ENCODE measurements at regions not wholly inside any gene's neighbourhood (a gene's known extent, or its start where the extent isn't known, plus 50 kb on each side); places are given as distances from the start of the nearest gene placed in this dataset.
"Not testable (repeated sequence)": the region's sequence is repeated elsewhere in the genome, so short reads cannot be mapped to it uniquely, and the experiment has no call there.

DNA sequence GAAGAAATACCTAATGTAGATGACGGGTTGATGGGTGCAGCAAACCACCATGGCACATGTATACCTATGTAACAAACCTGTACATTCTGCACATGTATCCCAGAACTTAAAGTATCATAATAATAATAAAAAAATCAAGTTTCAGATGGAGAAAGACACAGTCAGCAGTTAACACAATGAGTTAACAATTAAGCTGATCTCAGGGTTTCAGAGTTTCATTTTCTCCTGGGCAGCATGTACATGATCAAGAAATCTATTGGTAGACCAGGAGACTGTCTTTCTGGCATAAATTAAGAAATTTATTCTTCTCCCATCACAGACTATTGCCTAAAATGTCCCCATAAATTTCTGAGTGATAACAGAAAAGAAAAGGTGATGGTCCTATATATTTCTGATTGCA is 155.3 kb downstream of the RAD51AP2 start:
- DNase-seq = no peak

DNA sequence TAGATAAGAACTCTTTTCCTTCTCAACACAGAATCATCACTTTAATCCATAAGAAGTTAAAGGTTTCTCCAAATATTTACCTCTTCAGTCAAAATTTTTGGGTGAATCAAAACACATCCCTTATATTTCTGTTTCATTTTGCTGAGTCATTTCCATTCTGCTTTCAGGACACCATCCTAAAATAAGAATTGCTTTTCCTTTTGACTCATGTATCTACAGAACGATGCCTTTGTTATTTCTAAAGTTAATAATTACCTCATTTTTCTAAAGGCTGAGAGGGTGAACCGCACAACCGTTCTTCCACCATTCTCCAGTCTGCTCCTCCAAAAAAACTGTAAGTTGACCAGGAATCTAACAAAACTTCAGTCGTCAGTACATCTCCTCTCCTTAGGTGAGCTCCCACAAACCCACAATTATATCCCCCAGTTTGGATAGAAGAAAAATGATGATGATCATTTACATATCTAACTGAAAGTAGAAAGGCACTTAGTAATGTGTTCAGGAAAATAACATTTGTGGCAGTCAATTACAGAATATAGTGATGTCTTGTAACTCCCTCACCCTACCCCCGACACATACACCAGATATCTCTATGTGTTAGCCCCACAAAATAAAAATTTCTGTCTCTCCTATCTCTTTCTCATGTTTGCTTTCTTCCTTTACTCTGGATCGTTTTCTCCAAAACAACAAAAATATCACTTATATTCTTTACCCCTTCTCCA is 162.5 kb downstream of the RAD51AP2 start:
- no peak for DNase-seq

- no peak for DNase-seq
Measured at GRCh38 chr2:17353263-17353662, 165.0 kb downstream of the RAD51AP2 start.

DNA sequence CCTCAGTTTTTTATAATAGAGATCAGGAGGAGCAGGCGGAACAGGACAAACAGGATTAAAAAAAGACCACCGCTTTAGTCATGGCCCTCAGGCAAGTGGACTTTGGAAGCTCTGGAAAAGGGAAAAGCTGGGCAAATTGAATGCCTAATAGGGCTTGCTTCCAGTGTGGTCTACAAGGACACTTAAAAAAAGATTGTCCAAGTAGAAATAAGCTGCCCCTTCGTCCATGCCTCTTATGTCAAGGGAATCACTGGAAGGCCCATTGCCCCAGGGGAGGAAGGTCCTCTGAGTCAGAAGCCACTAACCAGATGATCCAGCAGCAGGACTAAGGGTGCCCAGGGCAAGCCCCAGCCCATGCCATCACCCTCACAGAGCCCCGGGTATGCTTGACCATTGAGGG is 175.5 kb downstream of the RAD51AP2 start:
- DNase-seq = not testable (repeated sequence)

GRCh38 chr2:17337507-17337906 is 180.7 kb downstream of the RAD51AP2 start:
- no peak for DNase-seq

DNA sequence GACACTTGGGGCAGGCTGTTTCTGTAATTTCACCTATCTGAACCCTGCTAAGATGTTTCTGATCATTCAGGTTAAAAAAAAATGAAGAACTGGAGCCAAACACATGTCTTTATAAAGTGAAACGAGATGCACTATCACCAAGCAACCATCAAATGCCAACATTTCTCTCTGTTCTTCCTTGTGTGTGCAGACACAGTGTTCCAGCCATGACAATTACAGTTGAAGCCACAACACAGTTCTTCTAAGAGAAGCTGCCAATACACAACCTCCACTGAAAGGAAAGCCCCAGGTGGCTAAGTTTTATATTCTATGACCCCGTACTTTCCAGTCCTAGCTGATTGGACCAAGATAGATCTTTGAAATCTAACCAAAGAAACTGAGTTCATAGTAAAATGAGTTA is 181.8 kb downstream of the RAD51AP2 start:
- no peak for DNase-seq

GRCh38 chr2:17334300-17334699 is 183.9 kb downstream of the RAD51AP2 start:
- no peak for DNase-seq

GRCh38 chr2:17331636-17332035 is 186.6 kb downstream of the RAD51AP2 start:
- no peak for DNase-seq

GRCh38 chr2:17328161-17328560 is 190.1 kb downstream of the RAD51AP2 start:
- DNase-seq = no peak

DNA sequence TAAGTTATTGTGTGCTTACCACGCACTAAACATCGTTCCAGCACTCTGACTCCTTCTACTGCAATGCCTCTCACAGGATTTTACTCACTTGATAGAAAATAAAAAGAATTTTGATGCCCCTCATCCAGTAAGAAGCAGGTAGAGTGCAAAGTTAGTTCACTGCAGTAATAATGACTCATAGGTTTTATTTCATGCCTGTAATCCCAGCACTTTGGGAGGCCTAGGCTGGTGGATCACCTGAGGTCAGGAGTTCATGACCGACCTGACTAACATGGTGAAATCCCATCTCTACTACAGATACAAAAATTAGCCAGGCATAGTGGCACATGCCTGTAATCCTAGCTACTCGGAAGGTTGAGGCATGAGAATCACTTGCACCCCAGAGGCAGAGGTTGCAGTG is 190.6 kb downstream of the RAD51AP2 start:
- no peak for DNase-seq

DNA sequence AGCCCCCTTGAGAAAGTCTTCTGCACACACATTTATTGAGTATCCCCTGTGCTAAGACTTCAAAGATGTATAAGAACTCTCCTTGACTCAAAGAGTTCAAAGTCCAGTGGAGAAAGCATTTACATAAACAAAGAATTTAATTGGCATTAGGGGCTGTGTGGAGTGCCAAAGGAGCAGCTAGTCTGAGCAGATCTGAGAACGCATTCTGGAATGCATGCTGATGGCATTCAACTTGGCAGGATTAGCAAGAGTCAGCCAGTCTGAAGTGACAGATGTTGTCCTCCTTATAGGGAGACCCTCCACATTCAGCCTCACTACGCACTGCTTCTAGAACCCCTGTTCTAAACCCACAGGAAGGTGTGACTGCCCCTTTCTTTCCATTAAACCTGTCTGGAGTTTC is 191.5 kb downstream of the RAD51AP2 start:
- DNase-seq = no peak

GRCh38 chr2:17323697-17324096 is 194.5 kb downstream of the RAD51AP2 start:
- DNase-seq = no peak

DNA sequence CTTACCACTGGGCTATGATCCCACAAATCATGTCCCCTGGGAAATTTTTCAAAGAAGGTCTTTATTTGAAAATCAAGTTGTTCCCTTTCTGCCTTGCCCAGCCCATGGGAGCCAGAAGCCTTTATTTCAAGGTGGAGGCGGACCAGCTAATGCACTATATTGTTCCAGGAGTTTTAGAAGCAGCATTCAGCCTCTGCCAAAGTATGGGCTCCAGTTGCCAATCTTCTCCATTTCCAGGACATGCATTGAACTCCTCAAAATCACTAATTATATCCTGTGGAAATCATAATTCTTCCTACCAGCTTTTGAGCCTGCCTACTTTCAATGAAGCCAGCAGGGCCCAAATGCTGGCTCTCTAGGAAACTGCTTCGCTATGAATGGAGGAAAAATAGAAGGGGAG is 195.8 kb downstream of the RAD51AP2 start:
- DNase-seq = no peak

GRCh38 chr2:17319090-17319489 is 199.2 kb downstream of the RAD51AP2 start:
- DNase-seq = no peak

- DNase-seq = no peak
Measured at GRCh38 chr2:17318013-17318412, 200.2 kb downstream of the RAD51AP2 start.

- DNase-seq = no peak
Measured at GRCh38 chr2:17317439-17317976, 200.7 kb downstream of the RAD51AP2 start.

GRCh38 chr2:17313261-17313660 is 205.0 kb downstream of the RAD51AP2 start:
- DNase-seq = no peak

DNA sequence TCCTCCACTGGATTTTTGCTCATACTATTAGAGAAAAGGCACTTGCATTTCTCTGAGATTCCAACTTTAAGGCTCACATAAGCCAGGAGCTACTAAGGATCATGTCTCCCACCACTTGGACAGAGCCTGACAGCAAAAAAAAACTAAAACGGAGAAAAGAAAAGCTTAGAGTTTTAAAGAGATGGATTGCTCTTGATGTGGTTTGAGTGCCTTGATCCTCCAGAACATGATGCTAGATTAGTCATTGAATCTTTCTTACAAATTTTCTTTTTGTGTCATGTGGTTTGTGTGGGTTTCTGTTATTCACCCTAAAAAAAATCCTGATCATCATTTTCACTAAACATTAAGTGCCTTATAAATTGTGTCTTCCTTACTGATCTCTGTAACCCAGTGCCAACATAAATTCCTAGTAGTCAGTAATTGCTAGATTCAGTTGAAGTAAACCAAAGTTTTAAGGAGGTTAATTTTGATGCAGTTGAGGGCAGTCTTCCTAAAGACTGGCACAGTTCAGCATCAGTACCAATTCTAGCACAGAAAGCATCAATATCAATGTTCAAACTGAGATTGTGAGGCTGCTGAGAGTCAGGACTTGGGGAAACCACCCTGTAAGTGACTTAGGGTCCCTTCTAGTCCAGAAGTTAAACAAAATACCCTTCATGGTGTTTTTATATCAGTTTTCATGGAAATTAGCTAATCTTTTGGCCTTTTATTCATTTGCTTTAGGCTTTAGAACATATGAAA is 206.3 kb downstream of the RAD51AP2 start:
- DNase-seq = peak; percentile 73

- no peak for DNase-seq
Measured at GRCh38 chr2:17311106-17311619, 207.1 kb downstream of the RAD51AP2 start.

GRCh38 chr2:17309741-17310339 is 208.4 kb downstream of the RAD51AP2 start:
- peak; percentile 50 for DNase-seq

GRCh38 chr2:17309181-17309580 is 209.1 kb downstream of the RAD51AP2 start:
- DNase-seq = no peak

DNA sequence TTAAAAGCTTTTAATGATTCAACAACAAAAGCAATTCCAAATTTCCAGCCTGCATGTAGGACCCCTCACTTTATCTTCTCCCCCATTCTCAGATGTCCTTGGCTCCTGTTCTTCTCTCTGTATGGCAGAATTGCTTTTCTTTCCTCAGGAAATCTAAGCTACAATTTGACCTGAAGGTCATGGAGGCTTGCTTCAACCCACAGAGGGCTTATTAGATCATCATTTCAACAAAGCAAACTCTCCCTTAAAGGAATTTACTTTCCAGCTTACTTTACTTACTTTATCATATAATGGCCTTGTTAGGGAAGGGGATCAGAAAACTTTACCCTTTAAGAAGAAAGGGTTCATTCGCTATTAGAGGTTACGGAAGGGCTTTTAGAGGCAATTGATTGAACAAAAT is 211.5 kb downstream of the RAD51AP2 start:
- DNase-seq = no peak

- no peak for DNase-seq
Measured at GRCh38 chr2:17306219-17306618, 212.0 kb downstream of the RAD51AP2 start.
